ENCODE measurements at regions not wholly inside any gene's neighbourhood (a gene's known extent, or its start where the extent isn't known, plus 50 kb on each side); places are given as distances from the start of the nearest gene placed in this dataset.

DNA sequence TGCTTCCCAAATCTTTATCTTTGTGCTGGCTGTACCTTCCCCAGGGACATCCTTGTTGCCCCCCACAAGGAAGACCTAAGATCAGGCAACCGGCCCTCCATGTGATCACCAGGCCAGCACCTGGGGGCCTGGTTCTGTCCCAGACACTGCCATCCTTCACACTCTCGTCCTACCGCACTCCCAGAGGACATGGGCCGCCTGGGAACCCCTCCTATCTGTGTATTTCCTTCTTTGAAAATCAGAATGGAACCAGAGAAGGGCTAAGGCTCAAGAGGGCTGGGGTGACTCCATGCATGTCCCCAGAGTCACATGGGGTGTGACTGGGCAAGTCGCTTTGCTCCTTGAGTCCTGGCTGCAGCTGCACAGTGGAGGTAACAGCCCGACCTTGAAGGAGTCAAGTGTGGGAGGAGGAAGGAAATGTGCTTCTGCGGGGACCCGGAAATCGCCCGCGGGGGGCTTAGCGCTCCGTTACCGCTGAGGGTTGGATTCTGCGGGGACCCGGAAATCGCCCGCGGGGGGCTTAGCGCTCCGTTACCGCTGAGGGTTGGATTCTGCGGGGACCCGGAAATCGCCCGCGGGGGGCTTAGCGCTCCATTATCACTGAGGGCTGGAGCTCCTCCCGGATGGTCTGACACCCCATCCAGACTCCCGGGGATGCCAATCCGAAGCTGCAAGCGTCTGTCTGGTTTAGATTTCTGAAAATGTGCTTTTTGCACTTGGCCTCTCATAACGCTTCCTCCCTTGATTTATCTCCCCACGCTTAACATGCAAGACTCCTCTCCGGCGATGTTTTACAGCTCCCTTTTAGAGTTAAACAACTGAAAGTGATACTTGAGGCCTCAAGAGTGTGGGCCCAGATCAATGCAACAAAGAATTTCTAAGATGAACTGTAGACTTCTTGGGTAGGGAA is 278.9 kb downstream of the NPHP4 start:
- no peak for DNase-seq (ENCODE audit: low spot score)

DNA sequence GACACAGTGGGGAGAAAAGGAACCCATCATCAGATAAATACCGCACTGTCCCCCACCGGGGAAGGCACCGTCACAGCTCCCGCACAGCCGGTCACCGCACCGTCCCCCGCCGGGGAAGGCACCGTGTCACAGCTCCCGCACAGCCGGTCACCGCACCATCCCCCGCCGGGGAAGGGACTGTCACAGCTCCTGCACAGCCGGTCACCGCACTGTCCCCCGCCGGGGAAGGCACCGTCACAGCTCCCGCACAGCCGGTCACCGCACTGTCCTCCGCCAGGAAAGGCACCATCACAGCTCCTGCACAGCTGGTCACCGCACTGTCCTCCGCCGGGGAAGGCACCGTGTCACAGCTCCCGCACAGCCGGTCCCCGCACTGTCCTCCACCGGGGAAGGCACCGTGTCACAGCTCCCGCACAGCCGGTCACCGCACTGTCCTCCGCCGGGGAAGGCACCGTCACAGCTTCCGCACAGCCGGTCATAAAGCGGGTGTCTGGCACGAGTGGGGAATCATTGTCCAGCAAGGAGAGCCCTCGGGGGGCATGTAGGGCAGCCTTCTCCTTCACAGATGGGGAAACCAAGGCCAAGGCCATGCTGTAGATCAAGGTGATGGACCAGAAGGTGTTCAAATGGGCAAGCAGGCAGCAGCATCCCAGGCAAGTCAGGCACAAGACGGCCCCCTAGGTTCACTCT is 280.1 kb downstream of the NPHP4 start:
- DNase-seq (ENCODE audit: low spot score), result no peak

DNA sequence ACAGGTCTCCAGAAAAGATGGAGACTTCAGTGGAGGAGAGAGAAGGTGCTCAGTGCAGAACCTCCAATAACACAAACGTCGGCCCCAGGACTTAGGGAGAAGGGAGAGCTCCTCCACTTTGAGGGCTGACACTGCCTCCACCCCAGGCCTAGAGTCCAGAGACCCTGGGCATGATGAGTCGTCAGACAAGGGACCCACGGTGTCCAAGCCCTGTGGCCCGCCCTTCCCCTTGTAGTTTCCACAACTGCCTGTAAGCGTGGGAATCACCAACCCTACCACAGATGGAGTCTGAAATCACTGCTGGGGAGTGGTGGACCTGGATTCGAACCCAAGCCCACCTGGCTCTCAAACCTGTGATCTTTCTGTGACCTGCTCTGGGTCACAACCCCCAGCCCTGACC is 281.1 kb downstream of the NPHP4 start:
- DNase-seq (ENCODE audit: low spot score), result no peak

DNA sequence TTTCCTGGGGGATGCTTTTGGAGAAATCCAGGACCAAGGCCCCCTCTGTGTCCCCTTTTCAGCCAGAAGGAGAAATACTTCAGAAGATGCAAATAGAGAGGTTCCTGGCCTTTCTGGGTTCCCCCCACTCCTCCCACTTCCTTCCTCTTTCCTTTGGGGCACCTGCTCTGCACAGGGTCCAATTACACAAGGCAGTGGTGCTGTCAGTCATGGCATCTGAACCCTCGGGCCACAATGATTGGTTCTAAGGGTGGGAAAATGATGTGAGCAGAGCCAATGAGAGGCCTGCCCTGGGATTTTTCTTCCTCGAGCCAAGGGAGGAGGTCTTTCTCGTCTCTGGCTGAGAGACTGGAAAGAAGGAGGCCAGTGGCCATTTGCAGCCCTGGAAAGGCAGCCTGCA is 282.2 kb downstream of the NPHP4 start:
- DNase-seq (ENCODE audit: low spot score), result no peak

DNA sequence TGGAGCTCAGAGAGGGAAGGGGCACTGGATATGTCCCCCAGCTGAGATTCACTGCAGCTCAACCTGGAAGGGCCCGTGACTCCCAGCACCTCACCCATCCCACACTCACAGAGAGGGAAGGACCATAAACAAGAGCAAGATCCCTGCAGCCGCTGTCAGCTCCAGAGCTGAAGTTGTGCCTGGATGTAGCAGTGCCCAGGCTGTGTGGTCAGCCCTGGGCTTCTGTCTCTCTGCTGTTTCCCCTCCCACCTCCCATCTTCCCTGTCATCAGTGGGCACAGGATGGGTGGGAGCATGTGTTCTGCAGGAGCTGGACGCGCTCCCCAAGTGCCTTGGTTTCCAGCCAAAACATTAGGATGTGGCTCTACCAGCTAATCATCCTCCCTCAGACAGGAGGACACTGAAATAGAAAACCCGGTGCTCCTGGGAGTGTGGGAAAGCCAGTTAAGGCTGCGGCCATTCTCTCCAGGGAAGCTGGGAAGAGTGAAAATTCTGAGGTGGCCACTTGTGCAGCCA is 282.7 kb downstream of the NPHP4 start:
- DNase-seq (ENCODE audit: low spot score), result no peak

DNA sequence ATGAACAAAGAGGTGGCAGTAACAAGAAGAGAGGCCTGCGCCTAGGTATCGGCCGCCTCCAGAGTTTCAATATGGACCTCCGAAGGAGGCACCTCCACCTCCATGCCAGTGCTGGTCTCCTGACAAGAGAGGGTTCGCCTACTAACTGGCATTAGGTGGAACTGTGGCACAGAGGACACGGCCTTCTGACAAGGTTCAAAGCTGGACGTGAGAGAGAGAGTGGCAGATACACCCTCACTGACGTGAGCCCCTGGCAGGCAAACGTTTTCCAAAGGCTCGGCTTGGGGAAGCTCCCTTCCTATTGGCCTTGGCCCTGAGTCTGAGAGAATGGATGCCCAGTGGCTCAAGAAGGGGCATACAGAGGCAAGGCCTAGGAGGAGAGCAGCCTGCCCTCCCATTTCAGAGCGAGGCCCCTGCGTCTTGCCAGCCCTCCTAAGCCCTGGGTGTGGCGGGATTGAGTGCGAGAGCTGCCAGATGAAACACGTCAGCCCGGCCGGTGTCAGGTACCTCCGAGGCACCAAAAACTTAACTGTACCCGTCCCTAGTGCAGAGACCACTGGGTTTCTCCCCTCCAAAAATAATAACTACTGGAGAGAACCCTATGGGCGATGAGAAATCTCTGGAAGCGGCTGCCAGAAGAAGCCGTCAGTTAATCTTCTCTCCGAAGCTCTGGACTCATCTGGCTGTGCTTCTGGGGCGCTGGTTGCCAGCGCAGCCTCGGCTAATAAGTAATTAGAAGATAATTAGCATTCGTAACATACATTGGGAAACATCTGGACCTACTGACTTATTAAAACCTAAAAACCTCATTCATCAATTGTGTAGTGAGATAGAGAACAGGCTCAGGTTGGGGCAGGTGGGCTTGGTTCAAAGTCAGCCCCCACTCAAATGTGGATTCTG is 283.6 kb downstream of the NPHP4 start:
- no peak for DNase-seq (ENCODE audit: low spot score)

DNA sequence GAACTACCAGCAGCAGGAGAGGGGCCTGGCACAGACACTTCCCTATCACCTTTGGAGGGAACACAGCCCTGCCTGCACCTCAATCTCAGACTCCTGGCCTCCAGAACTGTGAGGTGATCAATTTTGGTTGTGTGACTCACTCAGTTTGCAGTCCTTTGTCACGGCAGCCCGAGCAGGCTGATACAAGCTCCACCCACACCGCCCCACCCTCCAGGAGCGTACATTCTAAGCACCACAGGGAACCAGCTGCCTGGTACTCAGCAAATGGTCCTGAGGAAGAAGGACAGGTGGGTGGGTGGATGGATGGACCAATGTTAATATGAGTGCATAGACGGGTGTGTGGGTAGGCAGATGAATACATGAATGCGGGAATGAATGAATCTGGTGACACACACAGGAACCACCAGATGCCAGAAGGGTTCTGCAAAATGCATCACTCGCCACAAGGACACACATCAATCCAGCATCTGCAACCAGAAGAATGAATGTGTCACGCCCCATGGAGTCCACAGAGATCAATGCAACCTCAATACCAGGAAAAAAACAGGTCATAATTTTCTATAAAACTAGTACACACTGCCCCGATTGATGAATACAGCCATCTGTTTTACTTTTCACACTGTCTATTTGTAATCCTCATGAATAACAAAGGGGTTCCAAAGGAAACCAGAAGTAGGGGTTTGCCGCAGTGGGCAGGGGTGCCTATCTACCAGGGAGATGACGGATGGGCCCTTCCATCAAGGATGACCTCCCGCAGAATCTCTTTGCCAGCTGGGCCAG is 284.5 kb downstream of the NPHP4 start:
- no peak for DNase-seq (ENCODE audit: low spot score)

DNA sequence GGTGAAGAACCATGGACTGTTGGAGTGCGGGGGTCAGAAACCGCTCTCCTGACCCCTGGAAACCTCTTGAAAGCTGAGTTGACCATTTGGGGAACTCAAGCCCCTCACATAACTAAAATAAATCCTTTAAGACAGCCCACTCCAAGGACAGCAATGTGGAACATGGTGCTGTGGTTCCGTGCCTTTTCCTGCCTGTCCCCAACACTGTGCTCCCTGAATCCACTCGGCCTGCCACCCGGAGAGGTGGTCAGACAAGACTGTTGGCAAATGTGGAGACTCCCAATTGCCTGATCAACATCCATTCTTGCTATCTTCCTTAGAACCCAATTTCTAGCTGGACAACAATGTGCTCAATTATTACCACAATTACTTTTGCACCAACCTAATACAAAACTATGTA is 286.0 kb downstream of the NPHP4 start:
- DNase-seq (ENCODE audit: low spot score), result no peak

DNA sequence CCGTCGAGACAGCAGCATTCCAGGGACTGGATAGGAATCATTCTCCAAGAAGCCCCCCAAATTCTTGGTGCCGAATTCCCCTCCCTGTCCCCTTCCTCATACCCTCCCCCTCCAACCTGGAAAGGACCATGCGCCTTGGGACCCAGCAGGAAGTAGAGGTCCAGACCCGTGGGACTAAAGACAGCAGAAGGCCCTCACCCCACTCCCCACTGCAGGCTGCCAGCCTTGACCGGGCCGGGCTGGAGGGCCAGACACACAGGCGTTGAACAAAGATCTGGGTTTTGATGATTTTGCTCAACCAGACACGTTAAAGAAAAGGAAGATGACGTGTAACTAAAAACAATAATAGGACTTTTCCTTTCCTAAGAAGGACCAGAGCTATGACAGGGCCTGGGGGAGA is 286.5 kb downstream of the NPHP4 start:
- DNase-seq (ENCODE audit: low spot score), result no peak

DNA sequence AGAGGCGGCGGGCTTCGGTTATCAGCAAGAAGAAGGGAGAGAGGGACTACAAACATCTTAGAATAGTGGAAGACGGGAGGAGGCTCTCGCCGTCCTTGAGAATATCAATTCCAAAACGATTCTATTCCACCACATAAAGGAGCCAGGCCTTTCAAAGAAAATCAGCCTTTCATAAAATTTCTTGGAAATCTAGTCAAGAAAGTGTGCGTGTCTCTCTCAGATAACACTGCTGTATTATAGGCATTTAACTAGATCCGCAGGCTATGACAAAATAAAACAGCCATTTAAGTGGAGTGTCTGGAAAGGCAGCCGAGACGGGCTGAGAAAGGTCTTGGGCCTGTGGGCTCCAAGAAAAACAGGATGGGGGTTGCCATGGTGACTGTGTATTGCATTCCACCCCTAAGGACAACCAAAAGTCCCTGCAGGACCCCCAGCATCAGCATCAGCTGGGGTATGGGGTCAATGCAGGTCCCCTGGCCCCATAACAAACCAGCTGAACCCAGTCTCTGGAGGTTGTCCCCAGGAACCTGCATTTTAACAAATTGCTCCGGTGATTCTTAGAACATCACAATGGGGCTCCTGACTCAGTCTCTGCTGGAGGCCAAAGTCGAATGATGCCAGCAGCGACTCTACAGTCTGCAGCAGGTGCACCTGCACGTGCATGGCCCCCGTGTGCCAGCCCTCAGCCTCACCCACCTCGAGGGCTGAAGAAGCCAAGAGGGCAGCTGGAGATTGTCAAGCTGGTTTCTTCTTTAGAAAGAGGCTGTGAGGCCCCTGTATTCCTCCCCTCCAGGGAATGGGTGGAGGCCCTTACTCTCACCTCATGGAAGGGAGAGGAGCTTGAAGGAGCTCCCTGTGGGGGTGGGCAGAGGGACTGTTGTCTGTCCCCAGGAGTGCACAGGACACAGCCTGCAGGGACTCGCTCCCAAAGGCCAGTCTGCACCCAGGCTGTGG is 287.4 kb downstream of the NPHP4 start:
- no peak for DNase-seq (ENCODE audit: low spot score)

DNA sequence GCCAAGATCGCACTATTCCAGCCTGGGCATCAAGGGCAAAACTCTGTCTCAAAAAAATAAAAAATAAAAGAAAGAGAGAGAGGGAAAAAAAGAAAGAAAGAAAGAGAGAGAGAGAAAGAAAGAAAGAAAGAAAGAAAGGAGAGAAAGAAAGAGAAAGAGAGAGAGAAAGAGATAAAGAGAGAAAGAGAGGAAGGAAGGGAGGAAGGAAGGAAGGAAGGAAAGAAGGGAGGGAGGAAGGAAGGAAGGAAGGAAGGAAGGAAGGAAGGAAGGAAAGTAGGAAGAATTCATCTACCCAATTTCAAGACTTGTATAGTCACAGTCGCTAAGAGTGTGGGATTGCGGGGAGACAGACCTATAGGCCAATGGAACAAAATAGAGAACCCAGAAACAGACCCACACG is 290.6 kb downstream of the NPHP4 start:
- DNase-seq (ENCODE audit: low spot score), result no peak

DNA sequence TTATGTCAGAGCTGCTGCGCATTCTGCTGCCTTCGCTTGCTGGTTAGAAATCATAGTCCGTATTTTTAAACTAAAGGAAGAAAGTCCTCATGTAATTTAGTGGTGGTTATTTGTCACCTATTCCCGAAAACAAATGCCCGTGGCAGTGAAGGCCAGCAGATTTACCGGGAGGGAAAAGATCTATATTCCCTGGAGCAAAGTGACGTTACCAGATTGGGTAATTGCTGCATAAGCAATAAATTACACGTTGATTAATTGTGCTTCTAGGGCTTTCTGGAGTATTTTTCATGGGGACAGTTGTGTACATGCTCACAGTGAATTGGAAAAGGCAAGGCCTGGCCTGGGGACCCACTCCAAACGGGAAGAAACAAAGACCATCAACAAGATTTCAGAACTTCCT is 298.7 kb downstream of the NPHP4 start:
- DNase-seq (ENCODE audit: low spot score), result no peak

DNA sequence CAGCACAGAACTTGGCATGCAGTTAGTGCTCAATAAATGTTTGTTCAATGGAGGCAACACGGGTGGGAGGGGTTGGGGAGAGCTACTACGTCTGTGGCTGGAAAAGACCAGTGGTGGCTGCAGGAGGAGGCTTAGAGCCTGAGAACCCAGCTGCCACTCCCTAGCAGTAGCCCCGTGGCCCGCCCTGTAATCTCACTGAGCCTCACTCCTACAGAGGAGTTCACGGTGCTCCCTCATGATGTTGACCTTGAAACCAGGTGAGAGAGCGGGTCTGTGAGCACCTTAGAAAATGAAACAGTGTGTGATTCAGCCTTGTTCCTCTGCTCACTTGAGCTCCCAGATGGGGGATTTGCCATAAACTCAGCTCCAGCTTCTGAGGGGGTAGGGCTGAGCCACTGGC is 299.6 kb downstream of the NPHP4 start:
- DNase-seq (ENCODE audit: low spot score), result no peak

DNA sequence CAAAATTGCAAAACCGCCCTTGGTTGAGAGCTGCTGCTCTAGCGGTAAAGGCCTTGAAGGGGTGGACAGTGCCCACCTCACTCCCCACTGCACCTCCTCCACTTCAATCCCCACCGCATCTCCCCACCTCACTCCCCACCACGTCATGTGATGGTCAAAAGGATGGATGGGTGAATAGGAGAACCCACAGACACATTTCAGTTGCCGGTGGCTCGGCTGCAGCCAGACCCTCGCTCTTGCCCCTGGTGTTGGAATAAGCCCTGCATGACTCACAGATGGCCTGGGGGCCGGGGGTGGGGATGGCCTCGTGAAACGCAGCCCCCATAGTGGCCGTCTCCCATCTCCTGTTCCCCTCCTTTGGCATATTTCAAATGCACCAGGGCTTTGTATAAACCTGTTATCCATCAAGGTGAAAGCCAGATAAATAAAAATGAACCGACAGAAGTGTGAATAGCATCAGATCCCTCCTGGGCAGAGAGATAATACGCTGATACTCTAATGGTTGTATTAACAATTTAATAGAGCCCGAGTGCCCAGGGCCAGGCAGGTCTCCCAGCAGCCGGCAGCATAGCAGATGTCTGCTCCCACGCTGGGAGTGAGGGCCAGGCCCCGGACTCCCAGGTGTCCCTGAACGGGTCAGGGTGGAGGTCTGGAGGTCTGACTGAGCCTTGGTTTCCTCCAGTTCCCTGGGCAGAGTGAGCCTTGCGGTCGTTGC is 300.3 kb downstream of the NPHP4 start:
- DNase-seq (ENCODE audit: low spot score), result no peak

DNA sequence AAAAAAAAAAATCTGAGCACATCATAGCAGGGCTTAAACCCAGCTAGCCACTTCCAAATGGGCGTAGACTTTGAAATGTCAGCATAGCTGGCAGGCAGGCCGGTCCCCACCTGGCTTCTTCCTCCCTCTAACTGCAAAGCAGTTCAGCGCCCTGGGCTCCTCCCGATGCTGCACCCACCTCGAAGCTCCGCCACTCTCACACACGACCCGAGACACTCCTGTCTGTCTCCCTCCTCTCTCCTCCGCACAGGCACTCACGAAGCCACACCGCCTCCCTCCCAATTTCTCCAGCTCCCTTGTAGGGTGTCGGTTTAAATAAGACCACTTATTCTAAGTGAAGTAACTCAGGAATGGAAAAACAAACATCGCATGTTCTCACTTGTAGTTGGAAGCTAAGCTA is 301.3 kb downstream of the NPHP4 start:
- DNase-seq (ENCODE audit: low spot score), result no peak

DNA sequence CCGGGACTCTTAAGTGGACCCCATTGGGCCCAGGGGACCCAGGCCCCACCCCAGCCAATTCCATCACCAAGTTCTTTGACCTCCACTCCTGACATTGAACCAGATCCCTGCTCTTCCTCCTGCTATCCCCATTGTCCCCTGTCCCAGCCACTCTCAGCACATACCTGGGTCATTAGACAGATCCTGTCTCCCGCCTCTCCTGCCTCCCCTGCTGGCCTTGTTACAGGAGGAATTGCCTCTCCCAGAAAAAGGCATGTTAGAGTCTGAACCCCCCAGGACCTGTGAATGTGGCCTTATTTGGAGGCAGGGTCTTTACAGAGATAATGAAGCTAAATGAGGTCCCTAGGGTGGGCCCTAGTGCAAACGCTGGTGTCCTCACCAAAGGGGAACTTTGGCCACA is 301.9 kb downstream of the NPHP4 start:
- no peak for DNase-seq (ENCODE audit: low spot score)

DNA sequence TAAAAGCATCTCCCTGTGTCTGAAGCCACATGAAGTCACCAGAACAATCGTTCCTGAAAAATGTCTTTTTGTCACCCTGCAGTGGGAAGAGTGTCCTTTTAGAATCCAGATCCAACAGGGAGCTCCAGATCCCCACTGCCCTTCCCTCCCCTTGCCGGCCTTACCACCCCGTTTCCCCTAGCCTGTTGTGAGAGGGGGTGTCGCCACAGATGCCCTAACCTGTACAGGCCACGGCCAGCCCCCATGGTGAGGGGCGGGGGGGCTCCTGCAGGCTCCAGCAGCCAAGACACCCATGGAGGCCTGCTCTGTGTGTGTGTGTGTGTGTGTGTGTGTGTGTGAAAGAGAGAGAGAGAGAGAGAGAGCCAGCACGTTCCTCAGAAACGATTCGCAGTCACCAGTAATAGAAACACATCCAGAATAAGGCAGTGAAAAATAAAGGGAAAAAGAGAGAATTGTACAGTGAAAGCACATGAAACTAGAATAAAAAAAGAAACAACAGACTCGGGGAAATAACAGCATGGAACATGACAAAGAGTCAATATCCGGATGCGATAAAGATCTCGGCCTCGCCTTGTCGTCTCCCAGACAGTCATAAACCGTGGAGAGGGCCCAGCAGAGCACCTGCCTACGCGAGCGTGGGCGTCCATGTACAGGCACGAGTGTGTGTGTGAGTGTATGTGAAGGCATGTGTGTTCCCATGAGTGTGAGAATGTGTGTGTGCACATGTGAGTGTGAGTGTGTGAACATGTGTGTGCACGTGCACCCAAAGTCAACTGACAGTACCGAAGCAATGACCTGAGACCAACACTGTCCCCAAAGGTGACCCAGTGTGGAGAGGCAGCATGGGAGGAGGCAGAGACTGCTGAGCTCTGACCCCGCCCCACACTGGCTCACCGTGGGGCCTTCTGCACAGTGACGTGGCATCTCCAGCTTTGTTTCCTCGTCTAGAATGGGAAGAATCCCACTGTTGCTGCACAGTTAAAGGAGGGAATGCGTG is 303.8 kb downstream of the NPHP4 start:
- peak; percentile 2 for DNase-seq (ENCODE audit: low spot score)

DNA sequence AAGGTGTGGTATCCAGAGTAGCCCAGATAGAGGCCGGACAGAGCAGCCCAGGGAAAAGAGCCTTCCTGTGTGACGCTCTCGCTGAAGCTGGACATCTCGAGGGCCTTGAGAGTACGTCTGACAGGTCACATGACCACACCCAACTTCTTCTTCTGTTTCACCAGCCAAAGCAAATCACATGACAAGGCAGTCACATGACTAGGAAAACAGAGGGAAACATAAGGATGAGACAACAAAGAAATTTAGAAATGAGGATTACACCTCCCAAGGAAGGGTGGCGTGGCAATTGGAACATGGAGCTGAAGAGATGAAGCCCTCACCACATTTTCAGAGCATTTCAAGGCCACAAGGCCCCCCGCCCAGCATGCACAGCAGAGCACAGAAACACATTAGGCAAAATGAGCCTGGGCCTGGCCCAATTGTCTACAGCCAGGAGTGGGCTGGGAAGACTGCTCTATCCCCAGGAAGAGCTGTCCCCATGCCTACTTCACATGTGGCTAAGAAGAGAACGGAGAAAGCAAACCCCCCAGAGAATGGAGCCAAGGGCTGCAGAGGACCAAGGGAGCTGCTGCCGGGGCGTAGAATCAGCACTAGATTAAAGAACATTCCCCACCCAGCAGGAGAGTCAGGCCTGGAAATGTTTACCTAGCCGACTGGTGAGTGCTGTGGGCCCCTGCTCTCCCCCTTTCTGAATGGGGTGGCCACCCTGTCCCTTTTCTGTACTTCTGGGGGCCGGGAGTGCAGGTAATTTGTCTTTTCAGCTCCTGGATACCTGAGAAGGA is 305.1 kb downstream of the NPHP4 start:
- DNase-seq (ENCODE audit: low spot score), result no peak
